ENCODE measurements at regions not wholly inside any gene's neighbourhood (a gene's known extent, or its start where the extent isn't known, plus 50 kb on each side); places are given as distances from the start of the nearest gene placed in this dataset.

DNA sequence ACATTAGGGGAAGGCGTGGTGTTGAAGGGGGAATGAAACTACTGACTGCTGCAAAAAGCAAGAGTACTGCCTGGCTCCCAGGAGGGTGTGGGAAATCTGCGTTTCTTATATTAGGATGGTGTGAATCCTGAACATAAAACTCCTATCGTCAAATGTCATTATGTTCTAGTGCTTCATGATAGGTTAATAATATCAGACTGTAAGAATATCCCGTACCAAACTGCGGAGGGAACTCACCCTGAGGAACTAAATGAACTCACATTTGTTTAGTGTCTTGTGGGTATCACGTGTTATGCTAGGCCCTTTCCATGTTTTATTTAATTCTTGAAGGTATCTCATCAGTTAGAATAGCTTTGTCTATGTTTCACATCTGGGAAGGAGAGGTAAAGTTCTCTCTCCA, 610.7 kb downstream of the QKI start:
- TF ChIP-seq, protein P1, sequence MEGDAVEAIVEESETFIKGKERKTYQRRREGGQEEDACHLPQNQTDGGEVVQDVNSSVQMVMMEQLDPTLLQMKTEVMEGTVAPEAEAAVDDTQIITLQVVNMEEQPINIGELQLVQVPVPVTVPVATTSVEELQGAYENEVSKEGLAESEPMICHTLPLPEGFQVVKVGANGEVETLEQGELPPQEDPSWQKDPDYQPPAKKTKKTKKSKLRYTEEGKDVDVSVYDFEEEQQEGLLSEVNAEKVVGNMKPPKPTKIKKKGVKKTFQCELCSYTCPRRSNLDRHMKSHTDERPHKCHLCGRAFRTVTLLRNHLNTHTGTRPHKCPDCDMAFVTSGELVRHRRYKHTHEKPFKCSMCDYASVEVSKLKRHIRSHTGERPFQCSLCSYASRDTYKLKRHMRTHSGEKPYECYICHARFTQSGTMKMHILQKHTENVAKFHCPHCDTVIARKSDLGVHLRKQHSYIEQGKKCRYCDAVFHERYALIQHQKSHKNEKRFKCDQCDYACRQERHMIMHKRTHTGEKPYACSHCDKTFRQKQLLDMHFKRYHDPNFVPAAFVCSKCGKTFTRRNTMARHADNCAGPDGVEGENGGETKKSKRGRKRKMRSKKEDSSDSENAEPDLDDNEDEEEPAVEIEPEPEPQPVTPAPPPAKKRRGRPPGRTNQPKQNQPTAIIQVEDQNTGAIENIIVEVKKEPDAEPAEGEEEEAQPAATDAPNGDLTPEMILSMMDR (IDR thresholded peaks at IDR 0.05; ENCODE audit: poor library complexity, severe bottlenecking), result no peak
- TF ChIP-seq MXI1 (conservative IDR thresholded peaks at IDR 0.05; ENCODE audit: poor library complexity, severe bottlenecking), result no peak
- TF ChIP-seq EZH2 (IDR thresholded peaks at IDR 0.05; ENCODE audit: borderline replicate concordance, insufficient read depth, low read length, poor library complexity, severe bottlenecking), result no peak
- no peak for TF ChIP-seq RAD21 (conservative IDR thresholded peaks at IDR 0.05)
- TF ChIP-seq POLR2AphosphoS5 (IDR thresholded peaks at IDR 0.05), result no peak
- no peak for TF ChIP-seq EP300 (conservative IDR thresholded peaks at IDR 0.05; ENCODE audit: poor library complexity, severe bottlenecking)
- TF ChIP-seq SMC3 (conservative IDR thresholded peaks at IDR 0.05; ENCODE audit: poor library complexity), result no peak

Data from neural cell (in vitro differentiated cells).